ENCODE measurements at regions not wholly inside any gene's neighbourhood (a gene's known extent, or its start where the extent isn't known, plus 50 kb on each side); places are given as distances from the start of the nearest gene placed in this dataset.

DNA sequence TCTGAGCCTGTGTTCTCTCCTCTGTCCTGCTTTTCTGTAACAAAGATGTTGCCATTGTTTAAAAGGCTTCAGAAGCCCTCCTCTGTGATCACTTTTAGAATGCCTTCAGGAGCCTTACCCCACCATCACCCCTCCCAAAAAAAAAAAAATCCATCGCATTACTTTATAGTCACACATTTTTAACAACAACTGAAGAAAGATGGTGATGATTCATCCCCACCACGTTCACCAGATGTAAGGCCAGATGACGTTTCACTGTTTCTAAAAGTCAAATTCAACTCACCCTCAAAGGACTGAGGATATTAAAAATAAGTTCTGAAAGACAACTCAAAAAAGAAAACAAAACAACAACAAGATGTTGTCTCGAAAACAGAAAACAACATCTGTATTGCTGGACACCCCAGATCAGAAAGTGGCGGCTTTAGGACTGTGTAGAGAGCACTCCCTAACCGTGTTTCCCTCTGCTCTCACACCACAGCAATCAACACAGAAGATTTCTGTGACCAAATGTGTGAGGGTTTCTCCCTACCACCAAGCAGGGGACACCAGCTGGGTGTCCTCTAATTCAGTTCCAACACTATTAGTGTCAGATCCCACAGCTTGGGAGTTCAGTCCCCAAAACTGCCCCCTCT lies 61.9 kb upstream of the CREB1 start:
- intact Hi-C loops (cut with DNase I; ENCODE audit: low total_unique reads) = no loop called here
- Histone ChIP-seq H3K36me3 (no peaks in the 10 kb centered on the region), H3K27me3 (no peaks in the 10 kb centered on the region), H3K4me1 (peaks cover 0 to 4% (median 2%) of the 10 kb centered on the region in 4 donors), H3K9me3 (no peaks in the 10 kb centered on the region), H3K27ac (no peak overlapping the region), H3K4me3 (no peak overlapping the region)
- WGBS, 5 donors = 45 to 69% (median 61%) methylated on average over 6 of the region's 6 CpGs
- DNase-seq = no peak
- TF ChIP-seq POLR2AphosphoS5 (IDR thresholded peaks at IDR 0.05) (no peak), POLR2A (IDR thresholded peaks at IDR 0.05) (no peak), EP300 (IDR thresholded peaks at IDR 0.05) (no peak)
- TF ChIP-seq, protein P1, sequence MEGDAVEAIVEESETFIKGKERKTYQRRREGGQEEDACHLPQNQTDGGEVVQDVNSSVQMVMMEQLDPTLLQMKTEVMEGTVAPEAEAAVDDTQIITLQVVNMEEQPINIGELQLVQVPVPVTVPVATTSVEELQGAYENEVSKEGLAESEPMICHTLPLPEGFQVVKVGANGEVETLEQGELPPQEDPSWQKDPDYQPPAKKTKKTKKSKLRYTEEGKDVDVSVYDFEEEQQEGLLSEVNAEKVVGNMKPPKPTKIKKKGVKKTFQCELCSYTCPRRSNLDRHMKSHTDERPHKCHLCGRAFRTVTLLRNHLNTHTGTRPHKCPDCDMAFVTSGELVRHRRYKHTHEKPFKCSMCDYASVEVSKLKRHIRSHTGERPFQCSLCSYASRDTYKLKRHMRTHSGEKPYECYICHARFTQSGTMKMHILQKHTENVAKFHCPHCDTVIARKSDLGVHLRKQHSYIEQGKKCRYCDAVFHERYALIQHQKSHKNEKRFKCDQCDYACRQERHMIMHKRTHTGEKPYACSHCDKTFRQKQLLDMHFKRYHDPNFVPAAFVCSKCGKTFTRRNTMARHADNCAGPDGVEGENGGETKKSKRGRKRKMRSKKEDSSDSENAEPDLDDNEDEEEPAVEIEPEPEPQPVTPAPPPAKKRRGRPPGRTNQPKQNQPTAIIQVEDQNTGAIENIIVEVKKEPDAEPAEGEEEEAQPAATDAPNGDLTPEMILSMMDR (IDR thresholded peaks at IDR 0.05) = no peak

DNA sequence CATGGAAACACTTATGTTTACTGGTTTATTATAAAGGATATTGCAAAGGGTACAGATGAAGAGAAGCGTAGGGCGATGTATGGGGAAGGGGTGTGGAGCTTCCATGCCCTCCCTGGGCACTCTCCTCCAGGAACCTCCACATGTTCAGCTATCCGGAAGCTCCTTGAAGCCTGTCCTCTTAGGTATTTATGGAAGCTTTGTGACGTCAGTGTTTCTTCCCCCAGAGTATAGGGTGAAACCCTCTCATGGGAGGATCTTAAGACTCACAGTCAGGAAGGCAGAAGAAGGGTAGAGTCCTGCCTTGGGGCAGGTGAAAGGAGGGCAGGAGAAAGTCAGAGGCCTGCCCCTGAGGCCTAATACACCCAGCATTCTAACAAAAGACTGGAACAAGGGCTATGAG lies 61.3 kb upstream of the CREB1 start:
- H3K4me3 ChIP-seq = no peak overlapping the region
- H3K27ac ChIP-seq = no peak overlapping the region
- no peaks in the 10 kb centered on the region for H3K36me3 ChIP-seq
- H3K9me3 ChIP-seq = no peaks in the 10 kb centered on the region
- WGBS, 5 donors = 84 to 91% (median 91%) methylated on average over 4 of the region's 4 CpGs
- TF ChIP-seq, protein P1 (IDR thresholded peaks at IDR 0.05) = no peak
- no peak for TF ChIP-seq POLR2AphosphoS5 (IDR thresholded peaks at IDR 0.05)
- TF ChIP-seq EP300 (IDR thresholded peaks at IDR 0.05) = no peak
- no peak for TF ChIP-seq POLR2A (IDR thresholded peaks at IDR 0.05)
- DNase-seq = no peak
- intact Hi-C loops (cut with DNase I; ENCODE audit: low total_unique reads) = no loop called here
- H3K4me1 ChIP-seq = peaks cover 0 to 11% (median 5%) of the 10 kb centered on the region in 4 donors
- no peaks in the 10 kb centered on the region for H3K27me3 ChIP-seq

DNA sequence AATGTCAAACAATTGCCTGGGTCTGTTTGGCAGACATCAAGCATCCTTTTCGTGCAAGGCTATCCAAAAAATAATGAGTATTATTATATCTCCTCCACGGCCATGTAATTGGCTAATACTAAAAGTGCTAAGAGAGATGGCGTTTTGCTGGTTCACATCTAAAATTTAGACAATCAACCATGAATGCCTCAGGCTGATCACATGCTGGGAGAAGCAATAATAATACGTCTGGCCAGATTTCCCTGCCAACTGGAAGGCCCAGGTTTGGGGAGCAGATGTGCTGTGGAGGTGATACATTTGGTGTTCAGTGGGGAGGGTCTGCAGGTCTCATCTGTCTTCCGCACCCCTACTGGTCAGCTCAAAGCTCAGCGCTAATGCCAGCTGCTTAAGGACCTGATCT lies 60.3 kb upstream of the CREB1 start:
- TF ChIP-seq, protein P1 (IDR thresholded peaks at IDR 0.05) = no peak
- TF ChIP-seq POLR2A (IDR thresholded peaks at IDR 0.05) = no peak
- no peak for TF ChIP-seq POLR2AphosphoS5 (IDR thresholded peaks at IDR 0.05)
- TF ChIP-seq EP300 (IDR thresholded peaks at IDR 0.05) = no peak
- Histone ChIP-seq H3K27ac (no peak overlapping the region), H3K4me3 (no peak overlapping the region), H3K36me3 (no peaks in the 10 kb centered on the region), H3K9me3 (no peaks in the 10 kb centered on the region), H3K27me3 (no peaks in the 10 kb centered on the region), H3K4me1 (peaks cover 0 to 20% (median 10%) of the 10 kb centered on the region in 4 donors)
- no peak for DNase-seq
- WGBS, 5 donors = 89 to 96% (median 91%) methylated on average over 6 of the region's 6 CpGs
- intact Hi-C loops (cut with DNase I; ENCODE audit: low total_unique reads) = no loop called here

DNA sequence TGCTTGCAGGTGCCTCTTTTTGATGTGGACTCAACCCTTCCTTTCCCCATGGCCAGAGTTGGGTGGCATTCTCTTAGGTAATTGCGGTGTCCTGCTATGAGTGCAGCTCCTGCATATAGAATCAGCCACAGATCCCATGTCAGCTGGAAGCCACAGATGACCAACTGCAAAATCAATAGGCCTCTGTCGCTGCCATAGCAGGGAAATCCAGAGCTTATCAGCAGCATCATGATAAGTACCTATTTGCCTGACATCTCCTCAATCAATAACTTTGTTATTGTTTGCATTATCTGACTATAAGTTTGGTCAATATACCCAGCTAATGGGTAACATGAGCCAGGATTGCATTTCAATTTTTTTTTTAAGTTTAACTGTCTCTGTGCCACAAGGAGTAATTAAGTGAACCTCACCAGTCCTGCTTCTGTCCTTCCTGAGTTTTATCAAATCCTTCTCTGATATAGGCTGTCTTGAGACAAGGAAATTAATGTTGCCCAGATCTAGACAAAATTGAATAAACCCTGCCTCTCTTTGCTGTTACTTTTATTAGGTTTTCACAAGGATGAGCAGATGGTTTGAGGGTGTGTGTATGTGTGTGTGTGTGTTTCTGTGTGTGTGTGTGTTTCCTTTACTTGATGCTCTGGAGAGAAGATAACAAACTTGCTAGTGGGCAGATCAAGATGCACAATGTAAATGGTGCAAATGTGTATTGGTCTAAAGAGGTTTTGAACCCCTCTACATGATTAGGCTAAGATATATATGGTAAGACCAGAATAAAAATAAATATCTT lies 59.6 kb upstream of the CREB1 start:
- 61 to 78% (median 72%) methylated on average over 2 of the region's 2 CpGs for WGBS, 5 donors
- intact Hi-C loops (cut with DNase I; ENCODE audit: low total_unique reads) = no loop called here
- Histone ChIP-seq H3K27me3 (no peaks in the 10 kb centered on the region), H3K36me3 (no peaks in the 10 kb centered on the region), H3K4me3 (no peak overlapping the region), H3K9me3 (no peaks in the 10 kb centered on the region), H3K27ac (no peak overlapping the region), H3K4me1 (peaks cover 0 to 27% (median 14%) of the 10 kb centered on the region in 4 donors)
- DNase-seq = no peak
- TF ChIP-seq POLR2A (IDR thresholded peaks at IDR 0.05) = no peak
- no peak for TF ChIP-seq EP300 (IDR thresholded peaks at IDR 0.05)
- TF ChIP-seq POLR2AphosphoS5 (IDR thresholded peaks at IDR 0.05) = no peak
- TF ChIP-seq, protein P1 (IDR thresholded peaks at IDR 0.05) = no peak

Measured in stomach (tissue), 8 donors.